ENCODE measurements at regions not wholly inside any gene's neighbourhood (a gene's known extent, or its start where the extent isn't known, plus 50 kb on each side); places are given as distances from the start of the nearest gene placed in this dataset.

- H3K9me1 ChIP-seq (ENCODE audit: control insufficient read depth, insufficient read depth, low read length): no peaks in the 10 kb centered on the region
- ATAC-seq (no peak), DNase-seq (ENCODE audit: extremely low read depth in 1 of 4, low spot score in 3 of 4) (no peak), FAIRE-seq (no peak)
- H3K36me3 ChIP-seq (ENCODE audit: control insufficient read depth, insufficient read depth, low read length): no peaks in the 10 kb centered on the region
- H4K20me1 ChIP-seq (replicated peaks; ENCODE audit: control insufficient read depth, insufficient read depth, low read length): no peaks in the 10 kb centered on the region
- in situ Hi-C loops (cut with MboI): no loop called here
- no peaks in the 10 kb centered on the region for H3K9me3 ChIP-seq (replicated peaks; ENCODE audit: control insufficient read depth, insufficient read depth, low read depth, low read length)
- ChIA-PET POLR2A (interaction anchor here (0.7 to 1.1 kb wide), 2 partner anchors 8 to 110 kb away, joined by 4 read pairs; no protein-coding TSS in a partner anchor), CTCF (ENCODE audit: low intra/inter-chr PET ratio) (no interaction called here)
- no peaks in the 10 kb centered on the region for H3K27me3 ChIP-seq (ENCODE audit: control insufficient read depth in 2 of 2, insufficient read depth in 2 of 2, low read length in 2 of 2)
- H3K4me2 ChIP-seq (ENCODE audit: insufficient read depth, low read length): no peak overlapping the region
- BruUV-seq (replicated peaks): no TSS peak
- no peak overlapping the region for H3K4me3 ChIP-seq
- no peak overlapping the region for H2AFZ ChIP-seq (ENCODE audit: low read depth, low read length)
- no peak overlapping the region for H3K27ac ChIP-seq (ENCODE audit: extremely low read depth, low read depth, low read length)
- no peaks in the 10 kb centered on the region for H3K4me1 ChIP-seq (replicated peaks in 1 of 2; ENCODE audit: control insufficient read depth in 2 of 2, insufficient read depth in 2 of 2, low read length in 2 of 2)
- TF ChIP-seq ZBED1 (IDR thresholded peaks at IDR 0.05) (no peak), NR2C1 (IDR thresholded peaks at IDR 0.05) (no peak), NR2C1 (tag; IDR thresholded peaks at IDR 0.05) (no peak), ARID2 (IDR thresholded peaks at IDR 0.05) (no peak), BRD9 (IDR thresholded peaks at IDR 0.05; ENCODE audit: low read depth, partially characterized antibody) (no peak), NFIX (CRISPR knock-in tag; IDR thresholded peaks at IDR 0.05; ENCODE audit: low read depth) (no peak), ZNF174 (CRISPR knock-in tag; IDR thresholded peaks at IDR 0.05) (no peak), RBM39 (optimal IDR thresholded peaks at IDR 0.05; ENCODE audit: low read depth, low read length) (no peak), ZNF551 (CRISPR knock-in tag; IDR thresholded peaks at IDR 0.05) (no peak), ZBTB43 (CRISPR knock-in tag; IDR thresholded peaks at IDR 0.05) (no peak), HDAC1 (IDR thresholded peaks at IDR 0.05) (no peak), ZNF134 (CRISPR knock-in tag; conservative IDR thresholded peaks at IDR 0.05) (no peak), SMARCB1 (IDR thresholded peaks at IDR 0.05; ENCODE audit: insufficient read length, low read depth) (no peak), NUFIP1 (IDR thresholded peaks at IDR 0.05; ENCODE audit: partially characterized antibody) (no peak), SREBF1 (IDR thresholded peaks at IDR 0.05; ENCODE audit: borderline replicate concordance, low read depth, low read length) (no peak), HNRNPK (IDR thresholded peaks at IDR 0.05; ENCODE audit: low read depth, low read length, poor library complexity, severe bottlenecking) (no peak), ESRRB (CRISPR knock-in tag; IDR thresholded peaks at IDR 0.05; ENCODE audit: borderline replicate concordance) (no peak), ZNF699 (CRISPR knock-in tag; IDR thresholded peaks at IDR 0.05; ENCODE audit: insufficient replicate concordance) (no peak), SRF (CRISPR knock-in tag; IDR thresholded peaks at IDR 0.05) (no peak)
- intact Hi-C loops (cut with micrococcal nuclease): loop anchor here (5.0 kb wide), 1 partner anchor 168 kb away; no protein-coding TSS in a partner anchor
- WGBS (ENCODE audit: insufficient coverage, low coverage, missing lambda C conversion rate): 0% methylated on average over 7 of the region's 8 CpGs
- no peaks in the 10 kb centered on the region for H3K79me2 ChIP-seq (ENCODE audit: control insufficient read depth, insufficient read depth, low read length)
- H3K9ac ChIP-seq (ENCODE audit: insufficient read depth in 1 of 2, low read depth in 2 of 2, low read length in 2 of 2): no peak overlapping the region
Observed at GRCh38 chr12:98228683-98229539, 286.5 kb upstream of the TMPO start.

Measured in K562 (cell line).